GM23338 (cell line): ENCODE measurements at regions not wholly inside any gene's neighbourhood (a gene's known extent, or its start where the extent isn't known, plus 50 kb on each side); places are given as distances from the start of the nearest gene placed in this dataset.
"Not testable (repeated sequence)": the region's sequence is repeated elsewhere in the genome, so short reads cannot be mapped to it uniquely, and the experiment has no call there.

Experiments
- ATAC-seq: fragments of 200-7000 bp; cut with Tn5 transposase; 3 replicates; pipeline ENCODE4 v1.9.1; 2020
- DNase-seq: peaks from one replicate; pipeline ENCODE4 v3.0.0-alpha.2; 2015; ENCODE audit warnings: low spot score
- H2AFZ ChIP-seq: fragments of 200-600 bp; sonication (generic); 2 replicates; pipeline ENCODE4 v1.8.0; 2016; ENCODE audit warnings: antibody characterized with exemption, mild to moderate bottlenecking, moderate library complexity
- H3F3A ChIP-seq: fragments of 200-600 bp; sonication (generic); replicated peaks from 2 replicates; pipeline ENCODE4 v1.8.0; 2017; ENCODE audit warnings: antibody characterized with exemption, mixed run types, low read depth
- H3K27ac ChIP-seq: fragments of 200-600 bp; sonication (generic); 2 replicates; pipeline ENCODE4 v1.6.1; 2016; ENCODE audit warnings: low read depth
- H3K27me3 ChIP-seq: fragments of 200-600 bp; sonication (generic); 2 replicates; pipeline ENCODE4 v1.8.0; 2016; ENCODE audit warnings: mild to moderate bottlenecking, mixed run types, moderate library complexity; ENCODE audit not compliant: insufficient read depth
- H3K36me3 ChIP-seq: fragments of 200-600 bp; sonication (generic); 2 replicates; pipeline ENCODE4 v1.8.0; 2016; ENCODE audit warnings: mild to moderate bottlenecking; ENCODE audit not compliant: insufficient read depth
- H3K4me1 ChIP-seq: fragments of 200-600 bp; sonication (generic); 2 replicates; pipeline ENCODE4 v1.8.0; 2016; ENCODE audit warnings: mild to moderate bottlenecking, moderate library complexity; ENCODE audit not compliant: insufficient read depth
- H3K4me2 ChIP-seq: fragments of 200-600 bp; sonication (generic); 2 replicates; pipeline ENCODE4 v1.7.1; 2017; ENCODE audit warnings: mixed run types
- H3K4me3 ChIP-seq: fragments of 200-600 bp; sonication (generic); 2 replicates; pipeline ENCODE4 v1.6.1; 2016; ENCODE audit warnings: mixed run types
- H3K79me2 ChIP-seq: fragments of 200-600 bp; sonication (generic); replicated peaks from 2 replicates; pipeline ENCODE4 v1.8.0; 2017; ENCODE audit warnings: mild to moderate bottlenecking; ENCODE audit not compliant: insufficient read depth
- H3K9me2 ChIP-seq: fragments of 200-600 bp; sonication (generic); 2 replicates; pipeline ENCODE4 v1.8.0; 2017; ENCODE audit not compliant: insufficient read depth
- H4K20me1 ChIP-seq: fragments of 200-600 bp; sonication (generic); replicated peaks from 2 replicates; pipeline ENCODE4 v1.8.0; 2017; ENCODE audit warnings: mild to moderate bottlenecking; ENCODE audit not compliant: insufficient read depth
- H3K27ac Mint-ChIP-seq: 2 replicates; pipeline ENCODE4 v1.8.0; 2020; ENCODE audit warnings: inconsistent platforms, mild to moderate bottlenecking, moderate library complexity, mixed read lengths
- H3K27me3 Mint-ChIP-seq: 3 replicates; pipeline ENCODE4 v1.8.0; 2022; ENCODE audit warnings: low read depth, mild to moderate bottlenecking, moderate library complexity, mixed read lengths, inconsistent platforms; ENCODE audit not compliant: insufficient read depth, poor library complexity
- H3K36me3 Mint-ChIP-seq: 3 replicates; pipeline ENCODE4 v1.8.0; 2021; ENCODE audit warnings: low read depth, mild to moderate bottlenecking, inconsistent platforms, moderate library complexity, mixed read lengths
- H3K4me1 Mint-ChIP-seq: 3 replicates; pipeline ENCODE4 v1.8.0; 2020; ENCODE audit warnings: mild to moderate bottlenecking, inconsistent platforms, mixed read lengths
- H3K4me3 Mint-ChIP-seq: 3 replicates; pipeline ENCODE4 v1.8.0; 2021; ENCODE audit warnings: moderate library complexity, mild to moderate bottlenecking, inconsistent platforms, mixed read lengths
- H3K9me3 Mint-ChIP-seq: 3 replicates; pipeline ENCODE4 v1.8.0; 2020; ENCODE audit warnings: moderate library complexity, mild to moderate bottlenecking, inconsistent platforms, mixed read lengths
- ETS1 ChIP-seq: IDR thresholded peaks from 2 replicates; pipeline ENCODE4 v1.6.1; 2016; ENCODE audit warnings: antibody characterized with exemption
- EZH2 ChIP-seq: fragments of 200-600 bp; sonication (generic); IDR thresholded peaks from one replicate; pipeline ENCODE4 v1.8.0; 2017; ENCODE audit warnings: antibody characterized with exemption, mild to moderate bottlenecking, low read depth; ENCODE audit not compliant: unreplicated experiment
- STAT1 ChIP-seq: IDR thresholded peaks from one replicate; pipeline ENCODE4 v1.6.1; 2016; ENCODE audit warnings: antibody characterized with exemption; ENCODE audit not compliant: unreplicated experiment
- TF ChIP-seq, protein P1 (sequence below): IDR thresholded peaks from one replicate; pipeline ENCODE4 v1.6.1; 2018; ENCODE audit warnings: antibody characterized with exemption; ENCODE audit not compliant: unreplicated experiment
- TF ChIP-seq, protein P2 (sequence below): fragments of 250-450 bp; sonication (Bioruptor Pico); IDR thresholded peaks from 2 replicates; pipeline ENCODE4 v1.5.0; 2020; ENCODE audit warnings: mild to moderate bottlenecking, moderate library complexity

GRCh38 chr6:79398617-79399016 is 138.6 kb downstream of the LCA5 start:
- not testable (repeated sequence) for H3K4me1 Mint-ChIP-seq

GRCh38 chr6:79396625-79397024 is 140.6 kb downstream of the LCA5 start:
- no peak overlapping the region for H3K4me3 Mint-ChIP-seq
- DNase-seq (no peak), ATAC-seq (no peak)
- Histone ChIP-seq H2AFZ (no peak overlapping the region; the same call in 1 of the 2 replicates), H3K36me3 (no peaks in the 10 kb centered on the region), H3K4me2 (no peak overlapping the region), H3K4me1 (no peaks in the 10 kb centered on the region), H3K79me2 (no peaks in the 10 kb centered on the region), H3K9me2 (peaks cover 11% of the 10 kb centered on the region; the same call in 1 of the 2 replicates), H3F3A (no peaks in the 10 kb centered on the region), H4K20me1 (no peaks in the 10 kb centered on the region), H3K4me3 (no peak overlapping the region), H3K27ac (no peak overlapping the region), H3K27me3 (no peaks in the 10 kb centered on the region)
- no peaks in the 10 kb centered on the region for H3K36me3 Mint-ChIP-seq
- no peaks in the 10 kb centered on the region for H3K4me1 Mint-ChIP-seq
- peaks cover 6% of the 10 kb centered on the region; the same call in 2 of the 3 replicates for H3K9me3 Mint-ChIP-seq
- no peak overlapping the region for H3K27ac Mint-ChIP-seq
- no peak for TF ChIP-seq STAT1
- TF ChIP-seq, protein P1, sequence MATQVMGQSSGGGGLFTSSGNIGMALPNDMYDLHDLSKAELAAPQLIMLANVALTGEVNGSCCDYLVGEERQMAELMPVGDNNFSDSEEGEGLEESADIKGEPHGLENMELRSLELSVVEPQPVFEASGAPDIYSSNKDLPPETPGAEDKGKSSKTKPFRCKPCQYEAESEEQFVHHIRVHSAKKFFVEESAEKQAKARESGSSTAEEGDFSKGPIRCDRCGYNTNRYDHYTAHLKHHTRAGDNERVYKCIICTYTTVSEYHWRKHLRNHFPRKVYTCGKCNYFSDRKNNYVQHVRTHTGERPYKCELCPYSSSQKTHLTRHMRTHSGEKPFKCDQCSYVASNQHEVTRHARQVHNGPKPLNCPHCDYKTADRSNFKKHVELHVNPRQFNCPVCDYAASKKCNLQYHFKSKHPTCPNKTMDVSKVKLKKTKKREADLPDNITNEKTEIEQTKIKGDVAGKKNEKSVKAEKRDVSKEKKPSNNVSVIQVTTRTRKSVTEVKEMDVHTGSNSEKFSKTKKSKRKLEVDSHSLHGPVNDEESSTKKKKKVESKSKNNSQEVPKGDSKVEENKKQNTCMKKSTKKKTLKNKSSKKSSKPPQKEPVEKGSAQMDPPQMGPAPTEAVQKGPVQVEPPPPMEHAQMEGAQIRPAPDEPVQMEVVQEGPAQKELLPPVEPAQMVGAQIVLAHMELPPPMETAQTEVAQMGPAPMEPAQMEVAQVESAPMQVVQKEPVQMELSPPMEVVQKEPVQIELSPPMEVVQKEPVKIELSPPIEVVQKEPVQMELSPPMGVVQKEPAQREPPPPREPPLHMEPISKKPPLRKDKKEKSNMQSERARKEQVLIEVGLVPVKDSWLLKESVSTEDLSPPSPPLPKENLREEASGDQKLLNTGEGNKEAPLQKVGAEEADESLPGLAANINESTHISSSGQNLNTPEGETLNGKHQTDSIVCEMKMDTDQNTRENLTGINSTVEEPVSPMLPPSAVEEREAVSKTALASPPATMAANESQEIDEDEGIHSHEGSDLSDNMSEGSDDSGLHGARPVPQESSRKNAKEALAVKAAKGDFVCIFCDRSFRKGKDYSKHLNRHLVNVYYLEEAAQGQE = no peak
- TF ChIP-seq ETS1 = no peak
- TF ChIP-seq EZH2 = no peak
- TF ChIP-seq, protein P2, sequence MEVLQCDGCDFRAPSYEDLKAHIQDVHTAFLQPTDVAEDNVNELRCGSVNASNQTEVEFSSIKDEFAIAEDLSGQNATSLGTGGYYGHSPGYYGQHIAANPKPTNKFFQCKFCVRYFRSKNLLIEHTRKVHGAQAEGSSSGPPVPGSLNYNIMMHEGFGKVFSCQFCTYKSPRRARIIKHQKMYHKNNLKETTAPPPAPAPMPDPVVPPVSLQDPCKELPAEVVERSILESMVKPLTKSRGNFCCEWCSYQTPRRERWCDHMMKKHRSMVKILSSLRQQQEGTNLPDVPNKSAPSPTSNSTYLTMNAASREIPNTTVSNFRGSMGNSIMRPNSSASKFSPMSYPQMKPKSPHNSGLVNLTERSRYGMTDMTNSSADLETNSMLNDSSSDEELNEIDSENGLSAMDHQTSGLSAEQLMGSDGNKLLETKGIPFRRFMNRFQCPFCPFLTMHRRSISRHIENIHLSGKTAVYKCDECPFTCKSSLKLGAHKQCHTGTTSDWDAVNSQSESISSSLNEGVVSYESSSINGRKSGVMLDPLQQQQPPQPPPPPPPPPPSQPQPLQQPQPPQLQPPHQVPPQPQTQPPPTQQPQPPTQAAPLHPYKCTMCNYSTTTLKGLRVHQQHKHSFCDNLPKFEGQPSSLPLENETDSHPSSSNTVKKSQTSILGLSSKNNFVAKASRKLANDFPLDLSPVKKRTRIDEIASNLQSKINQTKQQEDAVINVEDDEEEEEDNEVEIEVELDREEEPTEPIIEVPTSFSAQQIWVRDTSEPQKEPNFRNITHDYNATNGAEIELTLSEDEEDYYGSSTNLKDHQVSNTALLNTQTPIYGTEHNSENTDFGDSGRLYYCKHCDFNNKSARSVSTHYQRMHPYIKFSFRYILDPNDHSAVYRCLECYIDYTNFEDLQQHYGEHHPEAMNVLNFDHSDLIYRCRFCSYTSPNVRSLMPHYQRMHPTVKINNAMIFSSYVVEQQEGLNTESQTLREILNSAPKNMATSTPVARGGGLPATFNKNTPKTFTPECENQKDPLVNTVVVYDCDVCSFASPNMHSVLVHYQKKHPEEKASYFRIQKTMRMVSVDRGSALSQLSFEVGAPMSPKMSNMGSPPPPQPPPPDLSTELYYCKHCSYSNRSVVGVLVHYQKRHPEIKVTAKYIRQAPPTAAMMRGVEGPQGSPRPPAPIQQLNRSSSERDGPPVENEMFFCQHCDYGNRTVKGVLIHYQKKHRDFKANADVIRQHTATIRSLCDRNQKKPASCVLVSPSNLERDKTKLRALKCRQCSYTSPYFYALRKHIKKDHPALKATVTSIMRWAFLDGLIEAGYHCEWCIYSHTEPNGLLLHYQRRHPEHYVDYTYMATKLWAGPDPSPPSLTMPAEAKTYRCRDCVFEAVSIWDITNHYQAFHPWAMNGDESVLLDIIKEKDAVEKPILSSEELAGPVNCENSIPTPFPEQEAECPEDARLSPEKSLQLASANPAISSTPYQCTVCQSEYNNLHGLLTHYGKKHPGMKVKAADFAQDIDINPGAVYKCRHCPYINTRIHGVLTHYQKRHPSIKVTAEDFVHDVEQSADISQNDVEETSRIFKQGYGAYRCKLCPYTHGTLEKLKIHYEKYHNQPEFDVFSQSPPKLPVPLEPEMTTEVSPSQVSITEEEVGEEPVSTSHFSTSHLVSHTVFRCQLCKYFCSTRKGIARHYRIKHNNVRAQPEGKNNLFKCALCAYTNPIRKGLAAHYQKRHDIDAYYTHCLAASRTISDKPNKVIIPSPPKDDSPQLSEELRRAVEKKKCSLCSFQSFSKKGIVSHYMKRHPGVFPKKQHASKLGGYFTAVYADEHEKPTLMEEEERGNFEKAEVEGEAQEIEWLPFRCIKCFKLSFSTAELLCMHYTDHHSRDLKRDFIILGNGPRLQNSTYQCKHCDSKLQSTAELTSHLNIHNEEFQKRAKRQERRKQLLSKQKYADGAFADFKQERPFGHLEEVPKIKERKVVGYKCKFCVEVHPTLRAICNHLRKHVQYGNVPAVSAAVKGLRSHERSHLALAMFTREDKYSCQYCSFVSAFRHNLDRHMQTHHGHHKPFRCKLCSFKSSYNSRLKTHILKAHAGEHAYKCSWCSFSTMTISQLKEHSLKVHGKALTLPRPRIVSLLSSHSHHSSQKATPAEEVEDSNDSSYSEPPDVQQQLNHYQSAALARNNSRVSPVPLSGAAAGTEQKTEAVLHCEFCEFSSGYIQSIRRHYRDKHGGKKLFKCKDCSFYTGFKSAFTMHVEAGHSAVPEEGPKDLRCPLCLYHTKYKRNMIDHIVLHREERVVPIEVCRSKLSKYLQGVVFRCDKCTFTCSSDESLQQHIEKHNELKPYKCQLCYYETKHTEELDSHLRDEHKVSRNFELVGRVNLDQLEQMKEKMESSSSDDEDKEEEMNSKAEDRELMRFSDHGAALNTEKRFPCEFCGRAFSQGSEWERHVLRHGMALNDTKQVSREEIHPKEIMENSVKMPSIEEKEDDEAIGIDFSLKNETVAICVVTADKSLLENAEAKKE (CRISPR knock-in tag) = no peak
- no peaks in the 10 kb centered on the region for H3K27me3 Mint-ChIP-seq

More at GRCh38 chr6:79398617-79399016, 138.6 kb downstream of the LCA5 start:
- not testable (repeated sequence) for H3K27ac ChIP-seq, H3K79me2 ChIP-seq, H4K20me1 ChIP-seq, H3K36me3 ChIP-seq, H3F3A ChIP-seq, H3K27me3 Mint-ChIP-seq, H3K27me3 ChIP-seq, DNase-seq, H2AFZ ChIP-seq, H3K27ac Mint-ChIP-seq, H3K4me2 ChIP-seq, H3K4me3 ChIP-seq, H3K36me3 Mint-ChIP-seq, ATAC-seq, H3K4me3 Mint-ChIP-seq, H3K9me3 Mint-ChIP-seq, H3K4me1 ChIP-seq
- H3K9me2 ChIP-seq = peaks cover 11% of the 10 kb centered on the region; the same call in 1 of the 2 replicates
